GM21390 (cell line): ENCODE measurements at regions not wholly inside any gene's neighbourhood (a gene's known extent, or its start where the extent isn't known, plus 50 kb on each side); places are given as distances from the start of the nearest gene placed in this dataset.

Experiments used
- ATAC-seq: cut with Tn5 transposase; IDR thresholded peaks from one replicate; pipeline ENCODE4 v1.9.1; 2021; ENCODE audit not compliant: unreplicated experiment

GRCh38 chr10:111200505-111201186, 123.8 kb downstream of the ADRA2A start:
- ATAC-seq: no peak

GRCh38 chr10:111203615-111204014, 126.8 kb downstream of the ADRA2A start:
- ATAC-seq: no peak

DNA sequence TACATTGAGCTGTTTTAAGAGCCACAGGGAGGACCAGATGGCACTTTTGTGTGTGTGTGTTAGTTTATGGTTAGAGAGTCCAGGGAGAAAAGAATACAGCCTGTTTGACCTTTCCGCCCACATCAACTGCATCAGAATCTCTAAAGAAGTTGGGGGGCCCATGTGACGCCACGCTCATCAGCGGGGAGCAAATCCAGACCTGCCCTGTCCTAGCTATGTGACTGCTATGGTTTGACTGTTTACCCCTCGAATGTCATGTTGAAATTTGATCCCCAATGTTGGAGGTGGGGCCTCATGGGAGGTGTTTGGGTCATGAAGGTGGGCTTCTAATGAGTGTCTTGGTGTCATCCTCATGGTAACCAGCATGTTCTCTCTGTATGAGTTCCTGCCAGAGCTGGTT, 128.0 kb downstream of the ADRA2A start:
- no peak for ATAC-seq

DNA sequence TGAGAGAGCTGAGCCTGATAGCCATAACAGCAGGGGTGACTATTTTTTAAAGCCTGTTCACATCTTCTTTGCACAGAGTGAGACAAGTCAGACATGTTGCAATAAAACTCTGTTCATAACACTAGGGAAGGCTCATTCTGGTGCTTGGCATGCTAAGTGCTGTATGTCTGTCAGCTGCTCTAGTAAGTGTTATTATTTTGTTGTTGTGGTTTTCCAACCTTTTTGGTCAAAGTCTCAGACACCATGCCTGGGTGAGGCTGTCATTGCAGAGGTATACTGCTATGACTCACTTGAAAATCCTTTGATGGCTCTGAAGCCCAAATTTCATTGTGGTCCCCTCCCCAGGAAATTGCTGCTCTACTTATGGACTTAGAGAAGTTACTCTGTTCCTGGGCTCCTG, 129.7 kb downstream of the ADRA2A start:
- ATAC-seq: no peak

DNA sequence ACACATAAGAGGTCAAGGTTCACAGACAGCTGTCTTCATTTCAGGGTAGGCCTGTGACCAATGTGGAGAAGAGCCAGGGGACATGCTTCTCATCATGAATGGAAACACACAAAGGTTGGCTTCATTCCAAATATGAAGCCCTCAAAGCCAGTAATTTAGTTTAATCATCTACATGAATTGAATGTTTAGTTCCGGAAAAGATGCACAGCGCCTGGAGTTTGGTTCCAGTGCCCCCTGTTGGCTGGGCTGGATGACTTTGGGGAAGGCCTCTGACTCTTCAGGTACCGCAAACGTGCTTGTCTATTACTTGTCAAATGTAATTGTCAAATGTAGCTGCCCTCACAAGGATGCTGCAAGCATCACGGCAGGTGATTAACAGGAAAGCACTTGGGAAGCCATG, 130.7 kb downstream of the ADRA2A start:
- ATAC-seq: no peak

DNA sequence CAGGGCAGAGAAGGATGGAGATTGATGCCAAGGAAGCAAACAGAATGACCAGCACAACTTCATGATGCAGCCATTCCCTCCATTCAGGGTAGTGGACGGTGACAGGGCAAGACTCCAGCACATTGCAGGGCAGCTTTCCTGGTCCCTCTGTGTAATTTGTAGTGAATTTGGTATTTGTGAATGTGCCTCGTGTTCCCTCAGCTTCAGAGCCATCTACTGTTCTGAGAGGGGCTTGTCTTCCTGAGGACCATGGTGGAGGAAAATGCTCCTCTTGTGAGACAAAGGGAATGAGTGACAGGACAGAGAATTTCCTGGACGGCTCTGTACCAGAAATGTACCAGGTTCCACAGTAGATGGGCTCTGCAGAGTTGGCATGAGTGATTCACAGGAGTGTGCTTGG, 132.1 kb downstream of the ADRA2A start:
- no peak for ATAC-seq

- ATAC-seq: no peak
Measured at GRCh38 chr10:111209692-111210091, 132.9 kb downstream of the ADRA2A start.

GRCh38 chr10:111211241-111211640, 134.4 kb downstream of the ADRA2A start:
- ATAC-seq: no peak

GRCh38 chr10:111211706-111212105, 134.9 kb downstream of the ADRA2A start:
- ATAC-seq: no peak

GRCh38 chr10:111221682-111222480, 145.1 kb downstream of the ADRA2A start:
- no peak for ATAC-seq

GRCh38 chr10:111222961-111223360, 146.1 kb downstream of the ADRA2A start:
- ATAC-seq: no peak

DNA sequence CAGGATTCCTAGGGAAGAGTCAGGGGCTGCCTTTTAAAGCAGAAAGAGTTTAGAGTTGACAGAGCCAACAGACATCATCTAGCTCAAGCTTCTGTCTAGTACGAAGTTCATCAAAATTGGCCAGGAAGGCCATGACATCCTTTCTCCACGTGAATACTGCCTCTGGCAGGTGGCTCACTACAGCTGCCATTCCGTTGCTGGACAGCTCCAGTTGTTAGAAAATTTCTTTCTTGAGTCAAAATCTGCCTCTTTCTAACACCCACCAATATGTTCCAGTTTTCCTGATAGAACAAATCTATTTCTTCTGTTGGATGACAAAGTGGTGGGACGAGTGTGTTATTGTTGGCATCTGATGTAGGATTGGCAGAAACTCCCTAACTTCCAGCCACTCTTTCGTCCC, 154.9 kb downstream of the ADRA2A start:
- no peak for ATAC-seq

DNA sequence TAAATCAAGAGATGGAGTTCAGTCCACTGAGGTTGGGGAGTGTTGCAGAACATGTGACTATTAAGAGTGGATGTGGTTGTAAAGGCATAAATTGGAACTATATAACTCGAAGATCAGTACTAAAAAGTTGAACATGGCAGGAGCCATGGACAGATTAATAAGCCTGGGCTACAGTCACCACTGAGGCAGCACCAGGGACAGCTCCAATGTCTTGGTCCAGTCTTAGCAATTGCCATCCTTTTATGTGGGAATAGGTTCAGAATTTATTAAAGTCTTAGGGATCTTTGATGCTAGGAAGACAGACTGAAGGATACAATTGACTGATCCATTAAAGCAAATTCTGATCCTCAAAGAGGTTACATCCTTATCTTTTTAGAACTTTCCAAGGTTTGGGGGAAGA, 156.6 kb downstream of the ADRA2A start:
- no peak for ATAC-seq

GRCh38 chr10:111234234-111234913, 157.5 kb downstream of the ADRA2A start:
- no peak for ATAC-seq

DNA sequence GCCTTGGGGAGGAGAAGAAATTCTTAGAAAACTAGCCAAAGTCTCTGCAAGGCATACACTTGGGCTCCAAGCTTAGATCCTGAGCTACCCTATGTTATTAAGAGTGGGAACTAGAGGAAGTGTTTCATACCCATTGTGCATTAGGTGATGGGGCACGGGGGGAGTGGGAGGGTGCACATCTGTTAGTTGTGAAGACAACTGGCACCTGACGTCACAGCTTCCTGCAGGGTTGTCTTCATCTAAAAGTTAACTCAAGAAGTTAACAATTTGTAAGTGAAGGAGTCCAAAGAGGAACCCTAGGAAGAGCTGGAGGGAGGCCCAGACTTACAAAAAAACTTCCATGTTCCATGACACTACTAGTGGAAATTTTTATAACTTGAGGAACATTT, 158.1 kb downstream of the ADRA2A start:
- ATAC-seq: no peak

GRCh38 chr10:111240348-111240747, 163.5 kb downstream of the ADRA2A start:
- ATAC-seq: no peak

- no peak for ATAC-seq
Measured at GRCh38 chr10:111243126-111243525, 166.3 kb downstream of the ADRA2A start.

GRCh38 chr10:111246136-111246535, 169.3 kb downstream of the ADRA2A start:
- no peak for ATAC-seq

GRCh38 chr10:111246814-111247452, 170.1 kb downstream of the ADRA2A start:
- no peak for ATAC-seq

- no peak for ATAC-seq
Measured at GRCh38 chr10:111247781-111248389, 171.1 kb downstream of the ADRA2A start.

DNA sequence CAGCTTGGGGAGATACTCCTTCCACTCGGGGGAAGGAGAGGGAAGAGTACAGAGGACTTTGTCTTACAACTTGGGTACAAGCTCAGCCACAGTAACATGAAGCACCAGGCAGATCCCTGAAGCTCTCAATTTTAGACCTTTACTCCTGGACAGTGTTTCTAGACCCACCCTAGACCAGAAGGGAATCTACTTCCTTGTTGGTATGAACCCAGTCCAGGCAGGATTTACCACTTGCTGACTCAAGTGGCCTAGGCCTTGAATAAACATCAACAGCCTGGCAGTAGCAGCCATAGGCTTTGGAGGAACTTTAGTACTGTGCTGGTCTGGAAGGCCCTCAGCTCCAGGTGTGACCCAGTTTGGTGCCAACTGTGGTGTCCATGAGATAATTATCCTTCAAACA, 173.1 kb downstream of the ADRA2A start:
- no peak for ATAC-seq
